MG63 (cell line): ENCODE measurements at regions not wholly inside any gene's neighbourhood (a gene's known extent, or its start where the extent isn't known, plus 50 kb on each side); places are given as distances from the start of the nearest gene placed in this dataset.
"Not testable (repeated sequence)": the region's sequence is repeated elsewhere in the genome, so short reads cannot be mapped to it uniquely, and the experiment has no call there.

Source experiments
- DNase-seq: peaks from one replicate; pipeline ENCODE4 v3.0.0-alpha.2; 2020
- H3K27me3 ChIP-seq: fragments of 250-450 bp; sonication (Bioruptor Pico); 2 replicates; pipeline ENCODE4 v1.5.1; 2020; ENCODE audit warnings: mild to moderate bottlenecking, moderate library complexity
- H3K36me3 ChIP-seq: fragments of 250-450 bp; sonication (Bioruptor Pico); 2 replicates; pipeline ENCODE4 v1.5.1; 2020; ENCODE audit warnings: mild to moderate bottlenecking, moderate library complexity
- H3K4me3 ChIP-seq: fragments of 250-450 bp; sonication (Bioruptor Pico); 2 replicates; pipeline ENCODE4 v1.5.1; 2020; ENCODE audit warnings: mild to moderate bottlenecking, moderate library complexity
- H3K9me3 ChIP-seq: fragments of 250-450 bp; sonication (Bioruptor Pico); 2 replicates; pipeline ENCODE4 v1.5.1; 2020; ENCODE audit warnings: mild to moderate bottlenecking, moderate library complexity

- H3K9me3 ChIP-seq, H3K36me3 ChIP-seq, H3K4me3 ChIP-seq, H3K27me3 ChIP-seq, DNase-seq: not testable (repeated sequence)
Observed at GRCh38 chr16:88157686-88158085, 206.5 kb downstream of the BANP start.

DNA sequence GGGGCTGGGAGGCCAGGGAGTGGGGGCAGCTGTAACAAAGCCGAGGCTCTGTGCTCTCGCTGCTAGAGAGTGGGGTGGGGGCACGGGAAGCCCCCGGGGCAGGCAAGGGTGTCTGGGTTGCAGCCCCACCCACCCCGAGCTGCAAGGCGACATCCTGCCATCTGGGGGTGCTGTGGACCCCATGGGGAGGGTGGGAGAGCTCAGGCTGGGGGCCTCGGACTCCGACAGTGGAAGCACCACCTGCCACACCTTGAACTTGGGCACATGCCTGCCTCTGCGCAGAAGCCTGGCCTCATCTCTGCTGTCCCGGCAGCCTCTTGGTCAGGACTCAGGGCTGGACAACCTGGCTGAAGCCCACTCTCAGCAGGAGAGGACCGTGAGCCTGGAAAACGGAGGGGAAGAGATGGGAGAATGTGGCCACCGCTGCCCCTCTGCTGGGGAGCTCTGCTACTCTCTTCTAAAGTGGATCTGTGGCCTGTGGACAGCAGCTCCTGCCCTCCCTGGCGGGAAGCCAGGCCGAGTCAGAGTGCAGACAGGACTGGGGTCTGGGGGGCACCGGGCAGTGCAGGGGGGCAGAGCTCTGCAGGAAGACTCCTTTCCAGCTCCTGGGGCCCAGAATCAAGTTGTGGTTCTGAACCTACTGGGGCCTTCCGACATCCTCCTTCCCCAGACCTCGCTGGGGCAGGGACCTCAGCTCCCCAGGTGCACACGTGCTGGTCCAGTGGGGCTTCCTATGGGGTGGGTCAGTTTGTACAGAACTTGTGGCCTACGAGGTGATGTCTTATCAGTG, 207.2 kb downstream of the BANP start:
- not testable (repeated sequence) for H3K9me3 ChIP-seq, H3K36me3 ChIP-seq, H3K4me3 ChIP-seq, H3K27me3 ChIP-seq, DNase-seq

GRCh38 chr16:88159046-88159896, 208.0 kb downstream of the BANP start:
- H3K27me3 ChIP-seq, H3K36me3 ChIP-seq, DNase-seq, H3K9me3 ChIP-seq, H3K4me3 ChIP-seq: not testable (repeated sequence)

GRCh38 chr16:88159897-88160335, 208.7 kb downstream of the BANP start:
- H3K36me3 ChIP-seq, H3K4me3 ChIP-seq, H3K27me3 ChIP-seq, H3K9me3 ChIP-seq, DNase-seq: not testable (repeated sequence)

DNA sequence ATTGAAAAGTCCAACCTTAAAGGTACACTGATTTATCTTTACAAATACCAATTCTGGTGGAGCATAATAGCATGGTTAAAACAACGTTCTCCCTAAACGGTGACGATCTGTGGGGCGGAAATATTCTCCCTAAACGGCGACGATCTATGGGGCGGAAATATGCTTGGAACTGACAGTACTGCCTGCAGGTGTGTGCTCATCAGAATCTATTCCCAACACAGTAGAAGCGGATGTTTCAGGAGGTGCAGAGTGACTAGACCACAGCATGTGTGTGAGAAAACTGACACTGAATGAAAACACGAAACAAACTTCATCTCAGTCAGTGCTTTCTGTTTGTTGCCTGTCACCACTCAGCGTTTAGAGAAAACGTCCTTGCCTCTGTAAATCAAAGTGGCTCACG, 210.0 kb downstream of the BANP start:
- not testable (repeated sequence) for H3K9me3 ChIP-seq, H3K27me3 ChIP-seq, H3K4me3 ChIP-seq, DNase-seq, H3K36me3 ChIP-seq

GRCh38 chr16:88161623-88162275, 210.5 kb downstream of the BANP start:
- not testable (repeated sequence) for H3K36me3 ChIP-seq, DNase-seq, H3K27me3 ChIP-seq, H3K9me3 ChIP-seq, H3K4me3 ChIP-seq

- not testable (repeated sequence) for H3K9me3 ChIP-seq, DNase-seq, H3K27me3 ChIP-seq, H3K4me3 ChIP-seq, H3K36me3 ChIP-seq
Observed at GRCh38 chr16:88162778-88163177, 211.5 kb downstream of the BANP start.

- not testable (repeated sequence) for H3K36me3 ChIP-seq, H3K27me3 ChIP-seq, H3K4me3 ChIP-seq, H3K9me3 ChIP-seq, DNase-seq
Observed at GRCh38 chr16:88164196-88165039, 213.2 kb downstream of the BANP start.

- DNase-seq, H3K4me3 ChIP-seq, H3K27me3 ChIP-seq: not testable (repeated sequence)
Observed at GRCh38 chr16:88165040-88165544, 213.9 kb downstream of the BANP start.

GRCh38 chr16:88165683-88166082, 214.4 kb downstream of the BANP start:
- not testable (repeated sequence) for H3K36me3 ChIP-seq, H3K4me3 ChIP-seq, DNase-seq, H3K27me3 ChIP-seq, H3K9me3 ChIP-seq

More at GRCh38 chr16:88165040-88165544, 213.9 kb downstream of the BANP start:
- H3K36me3 ChIP-seq, H3K9me3 ChIP-seq: not testable (repeated sequence)

DNA sequence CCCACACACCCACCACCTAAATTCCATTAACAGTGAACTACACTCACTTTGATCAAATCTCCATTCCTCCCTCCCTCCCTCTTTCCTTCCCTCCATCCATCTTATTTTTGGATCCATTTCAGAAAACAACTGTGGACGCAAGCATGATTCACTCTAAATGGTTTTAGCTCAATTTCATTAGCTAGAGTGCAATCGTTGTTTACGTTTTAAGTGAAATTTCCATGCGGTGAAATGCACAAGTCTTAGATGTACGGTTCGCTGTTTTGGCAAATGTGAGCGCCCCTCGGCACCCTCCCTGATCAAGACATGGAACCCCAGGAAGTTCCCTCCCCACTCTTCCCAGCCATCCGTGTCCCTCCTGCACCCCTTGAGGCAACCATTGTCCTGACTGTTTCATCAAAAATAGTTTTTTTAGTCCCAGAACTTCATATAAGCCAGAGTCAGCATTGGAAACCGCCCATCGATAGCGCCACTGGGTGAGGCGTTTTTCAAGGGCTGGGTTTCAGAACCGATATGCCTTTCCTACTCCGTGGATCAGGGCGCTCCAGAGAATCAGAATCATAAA, 215.1 kb downstream of the BANP start:
- H3K9me3 ChIP-seq, DNase-seq, H3K4me3 ChIP-seq, H3K27me3 ChIP-seq, H3K36me3 ChIP-seq: not testable (repeated sequence)

DNA sequence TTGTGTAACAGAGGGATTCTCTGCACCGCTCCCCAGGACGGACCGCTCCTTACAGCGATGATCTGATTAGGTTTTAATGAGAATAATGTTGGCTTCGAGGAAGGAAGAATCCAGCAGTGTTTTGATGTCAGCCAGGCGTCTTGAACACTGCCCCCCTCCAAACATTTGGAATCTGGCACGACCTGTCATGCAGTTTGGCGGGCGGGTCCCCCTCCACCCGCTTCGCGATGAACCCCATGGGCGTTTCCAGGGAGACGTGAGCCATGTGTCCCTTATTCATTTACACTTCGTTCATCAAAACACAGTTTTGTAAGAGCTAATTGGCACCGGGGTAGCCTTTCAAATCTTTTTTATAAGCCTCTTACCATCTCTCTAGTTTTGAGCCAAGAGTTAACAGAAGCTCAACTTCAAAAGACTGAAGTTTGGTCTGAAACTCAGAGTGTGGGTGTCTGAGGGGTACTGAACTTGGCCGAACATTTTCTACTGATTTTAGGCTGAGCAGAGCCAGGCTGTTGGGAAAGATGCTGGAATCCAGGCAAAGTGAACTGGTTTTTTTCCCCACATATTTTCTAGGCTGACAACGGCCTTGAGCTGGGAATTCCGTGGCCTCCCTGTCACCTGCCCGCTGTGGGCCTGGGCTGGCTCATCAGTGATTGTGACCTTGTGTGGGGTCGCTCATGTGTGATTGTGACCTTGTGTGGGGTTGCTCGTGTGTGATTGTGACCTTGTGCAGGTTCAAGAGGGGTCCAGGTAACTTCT, 214.8 kb upstream of the ZNF469 start:
- H3K27me3 ChIP-seq, H3K36me3 ChIP-seq, H3K4me3 ChIP-seq, H3K9me3 ChIP-seq, DNase-seq: not testable (repeated sequence)

GRCh38 chr16:88168557-88168949, 214.2 kb upstream of the ZNF469 start:
- not testable (repeated sequence) for H3K9me3 ChIP-seq, DNase-seq, H3K4me3 ChIP-seq, H3K27me3 ChIP-seq, H3K36me3 ChIP-seq

DNA sequence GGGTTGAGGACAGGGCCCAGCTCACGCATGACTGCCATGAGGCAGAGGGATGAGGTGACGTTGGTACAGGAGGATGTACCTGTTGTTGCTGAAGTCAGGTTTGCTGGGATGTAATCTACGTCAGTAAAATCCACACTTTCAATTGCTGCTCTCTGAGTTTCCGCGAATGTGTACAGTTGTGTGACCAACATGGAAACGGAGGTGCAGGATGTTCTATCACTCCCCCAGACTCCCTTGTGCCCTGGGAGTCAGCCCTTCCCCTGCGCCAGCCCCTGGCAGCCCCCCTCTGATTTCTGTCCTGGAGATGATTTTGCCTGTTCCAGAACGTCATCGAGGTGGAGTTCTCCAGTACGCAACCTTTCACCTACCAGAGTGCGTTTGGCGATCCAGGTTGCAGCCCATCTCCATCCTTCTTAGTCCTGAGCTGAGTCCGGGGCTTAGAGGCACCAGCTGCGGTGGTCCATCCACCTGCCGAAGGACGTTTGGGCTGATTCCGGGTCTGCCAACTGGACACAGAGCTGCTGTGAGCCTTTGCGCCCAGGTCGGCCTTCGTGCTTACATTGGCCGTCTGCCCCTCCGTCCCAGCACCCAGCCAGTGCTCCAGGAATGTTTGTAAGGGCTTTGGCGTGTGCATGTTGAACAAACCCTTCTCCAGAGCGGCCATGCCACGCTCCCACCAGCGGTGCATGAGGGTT, 213.5 kb upstream of the ZNF469 start:
- not testable (repeated sequence) for H3K4me3 ChIP-seq, H3K9me3 ChIP-seq, H3K36me3 ChIP-seq, DNase-seq, H3K27me3 ChIP-seq

GRCh38 chr16:88169831-88170165, 213.0 kb upstream of the ZNF469 start:
- H3K9me3 ChIP-seq, H3K36me3 ChIP-seq, H3K4me3 ChIP-seq, DNase-seq, H3K27me3 ChIP-seq: not testable (repeated sequence)
